Type B pancreatic cell (in vitro differentiated cells): ENCODE measurements at regions not wholly inside any gene's neighbourhood (a gene's known extent, or its start where the extent isn't known, plus 50 kb on each side); places are given as distances from the start of the nearest gene placed in this dataset.

ENCODE experiments used
- DNase-seq: peaks from one replicate; pipeline ENCODE4 v3.0.0; 2021; ENCODE audit warnings: mixed read lengths; ENCODE audit not compliant: unreplicated experiment; ENCODE audit errors: extremely low spot score
- H3K27ac Mint-ChIP-seq: 2 replicates; pipeline ENCODE4 v1.8.0; 2021; ENCODE audit warnings: mild to moderate bottlenecking, mixed read lengths
- H3K27me3 Mint-ChIP-seq: 2 replicates; pipeline ENCODE4 v1.8.0; 2021; ENCODE audit warnings: mixed read lengths
- H3K36me3 Mint-ChIP-seq: 2 replicates; pipeline ENCODE4 v1.8.0; 2021; ENCODE audit warnings: mixed read lengths
- H3K4me1 Mint-ChIP-seq: one replicate; pipeline ENCODE4 v1.8.0; 2021; ENCODE audit warnings: mixed read lengths; ENCODE audit not compliant: unreplicated experiment
- H3K4me3 Mint-ChIP-seq: 2 replicates; pipeline ENCODE4 v1.8.0; 2021; ENCODE audit warnings: mild to moderate bottlenecking, mixed read lengths
- H3K9me3 Mint-ChIP-seq: 2 replicates; pipeline ENCODE4 v1.8.0; 2021; ENCODE audit warnings: mixed read lengths
- CTCF ChIP-seq: fragments of 200-600 bp; sonication (generic); conservative IDR thresholded peaks from 2 replicates; pipeline ENCODE4 v1.5.0; 2021; ENCODE audit warnings: antibody characterized with exemption, mild to moderate bottlenecking

GRCh38 chr3:29090912-29091597, 189.8 kb upstream of the RBMS3 start:
- Mint-ChIP-seq H3K4me1 (no peaks in the 10 kb centered on the region), H3K9me3 (peaks cover 16% of the 10 kb centered on the region)

GRCh38 chr3:29091599-29092189, 189.2 kb upstream of the RBMS3 start:
- TF ChIP-seq CTCF, result no peak
- no peak overlapping the region for H3K27ac Mint-ChIP-seq
- no peak for DNase-seq
- H3K4me3 Mint-ChIP-seq, result no peak overlapping the region
- no peaks in the 10 kb centered on the region for H3K36me3 Mint-ChIP-seq
- no peaks in the 10 kb centered on the region for H3K27me3 Mint-ChIP-seq
- H3K9me3 Mint-ChIP-seq, result peaks cover 20% of the 10 kb centered on the region
- no peaks in the 10 kb centered on the region for H3K4me1 Mint-ChIP-seq

More at GRCh38 chr3:29090912-29091597, 189.8 kb upstream of the RBMS3 start:
- no peak overlapping the region for H3K27ac Mint-ChIP-seq
- H3K36me3 Mint-ChIP-seq, result no peaks in the 10 kb centered on the region
- H3K27me3 Mint-ChIP-seq, result no peaks in the 10 kb centered on the region
- TF ChIP-seq CTCF, result no peak
- no peak overlapping the region for H3K4me3 Mint-ChIP-seq
- DNase-seq, result no peak

DNA sequence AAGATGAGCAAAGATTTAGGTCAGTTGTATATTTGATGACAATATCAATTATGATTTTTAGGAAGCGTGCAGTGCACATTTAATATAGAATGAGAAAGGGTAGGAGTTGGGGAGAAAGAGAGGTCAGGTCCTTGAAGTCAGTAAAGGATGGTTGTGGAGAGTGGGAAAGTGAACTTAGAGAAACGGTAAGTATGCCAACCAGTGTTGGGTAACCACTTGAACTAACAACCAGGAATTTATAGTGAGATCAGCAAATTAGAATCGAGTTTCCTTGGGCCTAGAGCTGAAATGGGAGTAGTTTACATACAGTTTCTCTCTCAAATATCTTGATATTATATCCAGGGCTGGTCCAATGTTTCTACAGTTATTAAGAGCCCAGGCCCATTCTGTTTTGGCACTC, 188.5 kb upstream of the RBMS3 start:
- Mint-ChIP-seq H3K27me3 (no peaks in the 10 kb centered on the region), H3K4me1 (no peaks in the 10 kb centered on the region), H3K27ac (no peak overlapping the region), H3K4me3 (no peak overlapping the region), H3K36me3 (no peaks in the 10 kb centered on the region), H3K9me3 (peaks cover 26% of the 10 kb centered on the region)
- no peak for TF ChIP-seq CTCF
- no peak for DNase-seq

DNA sequence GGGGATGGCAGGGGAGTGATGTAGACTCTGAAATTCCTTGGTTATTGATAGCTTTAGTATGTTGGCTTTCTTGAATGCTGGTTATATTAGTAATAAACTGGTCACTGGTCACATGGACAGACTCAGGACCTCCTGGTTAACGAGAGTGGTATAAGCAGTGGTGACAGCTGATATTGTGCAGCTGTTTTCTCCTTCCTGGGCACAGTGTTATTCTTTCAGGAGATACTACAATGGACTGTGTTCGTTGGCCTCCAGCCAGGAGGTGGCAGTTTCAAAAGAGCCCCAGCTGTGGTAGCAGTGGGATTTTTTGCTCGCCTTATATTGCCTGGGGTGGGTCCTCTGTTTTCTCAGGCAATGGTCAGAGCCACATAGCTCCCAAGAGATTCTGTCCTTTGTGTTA, 181.6 kb upstream of the RBMS3 start:
- H3K27me3 Mint-ChIP-seq, result no peaks in the 10 kb centered on the region
- H3K9me3 Mint-ChIP-seq, result peaks cover 19% of the 10 kb centered on the region
- TF ChIP-seq CTCF, result no peak
- no peak overlapping the region for H3K27ac Mint-ChIP-seq
- DNase-seq, result no peak
- H3K4me3 Mint-ChIP-seq, result no peak overlapping the region
- H3K4me1 Mint-ChIP-seq, result no peaks in the 10 kb centered on the region
- H3K36me3 Mint-ChIP-seq, result no peaks in the 10 kb centered on the region

- Mint-ChIP-seq H3K27me3 (no peaks in the 10 kb centered on the region), H3K4me1 (no peaks in the 10 kb centered on the region), H3K9me3 (peaks cover 19% of the 10 kb centered on the region), H3K36me3 (no peaks in the 10 kb centered on the region), H3K27ac (no peak overlapping the region), H3K4me3 (no peak overlapping the region)
- no peak for DNase-seq
- no peak for TF ChIP-seq CTCF
Measured at GRCh38 chr3:29099775-29100174, 181.1 kb upstream of the RBMS3 start.
